Fibroblast of lung (primary cell): ENCODE measurements at regions not wholly inside any gene's neighbourhood (a gene's known extent, or its start where the extent isn't known, plus 50 kb on each side); places are given as distances from the start of the nearest gene placed in this dataset.

ENCODE experiments used
- CTCF ChIP-seq, 2 donors: IDR thresholded peaks in 1 of 2; conservative IDR thresholded peaks in 1 of 2; 1 replicate in 1 of 2; 2 replicates in 1 of 2; pipeline ENCODE4 v1.5.1; 2011 to 2012; ENCODE audit warnings: low read length in 2 of 2, control low read depth in 1 of 2, inconsistent platforms in 1 of 2, low read depth in 1 of 2, mild to moderate bottlenecking in 1 of 2
- EZH2 ChIP-seq: IDR thresholded peaks from 2 replicates; pipeline ENCODE4 v1.5.1; 2012; ENCODE audit warnings: low read length, control low read depth, mild to moderate bottlenecking; ENCODE audit errors: missing control alignments

- TF ChIP-seq CTCF (conservative IDR thresholded peaks at IDR 0.05 in 1 of 2, IDR thresholded peaks at IDR 0.05 in 1 of 2; ENCODE audit: low read depth in 1 of 2, low read length in 2 of 2) (no peak), EZH2 (no peak)
These were observed 1444.3 kb downstream of the AACS start for GRCh38 chr12:126509572-126509971.
